HepG2 (cell line): ENCODE measurements at regions not wholly inside any gene's neighbourhood (a gene's known extent, or its start where the extent isn't known, plus 50 kb on each side); places are given as distances from the start of the nearest gene placed in this dataset.

Source experiments
- ATAC-seq: fragments of 200-7000 bp; cut with Tn5 transposase; 3 replicates; pipeline ENCODE4 v1.9.1; 2020; ENCODE audit warnings: mild to moderate bottlenecking, moderate library complexity
- BruUV-seq: library from RNA; stranded (reverse); fragments of 400-500 nt; replicated peaks from 2 replicates; lab custom pipeline; 2021; lab: Mats Ljungman, UMichigan
- CTCF ChIA-PET: fragments of 300-600 bp; formaldehyde crosslinking; extraction: SDS; loops from one replicate; lab custom pipeline; 2021; ENCODE audit warnings: low total read pairs, inconsistent platforms, low intra/inter-chr PET ratio; lab: Yijun Ruan, JAX
- POLR2A ChIA-PET: fragments of 350-600 bp; sonication (Branson Sonifier 250); formaldehyde crosslinking; loops from one replicate; lab custom pipeline; 2020; ENCODE audit warnings: antibody characterized with exemption, inconsistent platforms; lab: Yijun Ruan, JAX
- DNase-seq: peaks from one replicate; pipeline ENCODE4 v3.0.0-alpha.2; 2015; ENCODE audit warnings: low spot score
- FAIRE-seq: peaks from 3 replicates; lab custom pipeline; 2011; peaks lifted over from hg19 to GRCh38; lab: Jason Lieb, UNC
- H2AFZ ChIP-seq: one replicate; pipeline ENCODE4 v1.6.1; 2011; ENCODE audit warnings: low read length, inconsistent platforms
- H3K27ac ChIP-seq: fragments of 300-600 bp; 3 replicates; pipeline ENCODE4 v1.8.0; 2011; ENCODE audit warnings: mixed run types, mild to moderate bottlenecking, mixed read lengths, low read length, inconsistent platforms; ENCODE audit not compliant: insufficient read depth; ENCODE audit errors: extremely low read length
- H3K27me3 ChIP-seq, 2 experiments: fragments of 200-600 bp in 1 of 2; 2 replicates in 1 of 2; 3 replicates in 1 of 2; pipeline versions ENCODE4 v1.6.0 to v1.8.0; 2011; ENCODE audit warnings: low read length in 2 of 2, mild to moderate bottlenecking in 2 of 2, moderate library complexity in 2 of 2, inconsistent platforms in 1 of 2; ENCODE audit not compliant: insufficient read depth in 2 of 2, control insufficient read depth in 1 of 2
- H3K36me3 ChIP-seq, 2 experiments: fragments of 200-600 bp in 1 of 2; replicated peaks in 1 of 2; 2 replicates in 1 of 2; 3 replicates in 1 of 2; pipeline versions ENCODE4 v1.5.1 to v1.8.0; 2011; ENCODE audit warnings: low read length in 2 of 2, inconsistent platforms in 1 of 2; ENCODE audit not compliant: insufficient read depth in 2 of 2, control insufficient read depth in 1 of 2
- H3K4me1 ChIP-seq: 2 replicates; pipeline ENCODE4 v1.5.1; 2012; ENCODE audit warnings: low read length, inconsistent platforms; ENCODE audit not compliant: insufficient read depth
- H3K4me2 ChIP-seq: 2 replicates; pipeline ENCODE4 v1.6.0; 2011; ENCODE audit warnings: low read depth, low read length, inconsistent platforms
- H3K4me3 ChIP-seq, 3 experiments: fragments of 200-600 bp in 1 of 3; sonication (generic), shearing (Covaris generic) in 1 of 3; replicated peaks in 1 of 3; 2 replicates each; pipeline ENCODE4 v1.5.1; 2011 to 2016; ENCODE audit warnings: low read length in 3 of 3, inconsistent platforms in 2 of 3, low read depth in 2 of 3, mild to moderate bottlenecking in 2 of 3, control low read depth in 1 of 3, mixed read lengths in 1 of 3; ENCODE audit not compliant: insufficient read depth in 1 of 3
- H3K79me2 ChIP-seq: one replicate; pipeline ENCODE4 v1.6.1; 2011; ENCODE audit warnings: low read length, inconsistent platforms; ENCODE audit not compliant: insufficient read depth
- H3K9ac ChIP-seq: 2 replicates; pipeline ENCODE4 v1.6.0; 2011; ENCODE audit warnings: mild to moderate bottlenecking, low read depth, low read length, inconsistent platforms; ENCODE audit not compliant: insufficient read depth
- H3K9me3 ChIP-seq: 2 replicates; pipeline ENCODE4 v1.5.1; 2012; ENCODE audit warnings: mild to moderate bottlenecking, low read length
- H4K20me1 ChIP-seq: 2 replicates; pipeline ENCODE4 v1.6.0; 2011; ENCODE audit warnings: inconsistent platforms, mild to moderate bottlenecking, low read length, moderate library complexity; ENCODE audit not compliant: insufficient read depth
- ARID4A ChIP-seq: sonication (generic); formaldehyde crosslinking; IDR thresholded peaks from 2 replicates; pipeline ENCODE4 v1.5.0; 2020; ENCODE audit warnings: mild to moderate bottlenecking, missing genetic modification reagents, borderline replicate concordance
- FLYWCH1 ChIP-seq: sonication (generic); formaldehyde crosslinking; IDR thresholded peaks from 2 replicates; pipeline ENCODE4 v1.8.1; 2023; ENCODE audit warnings: mild to moderate bottlenecking, missing genetic modification reagents
- FOXO1 ChIP-seq: sonication (generic); formaldehyde crosslinking; IDR thresholded peaks from 2 replicates; pipeline ENCODE4 v1.4.0; 2020; ENCODE audit warnings: missing genetic modification reagents
- GABPB1 ChIP-seq: IDR thresholded peaks from 2 replicates; pipeline ENCODE4 v1.6.1; 2016; ENCODE audit warnings: mild to moderate bottlenecking, missing genetic modification reagents, moderate library complexity, missing compliant biosample characterization
- HDAC2 ChIP-seq: sonication (generic); formaldehyde crosslinking; IDR thresholded peaks from 2 replicates; pipeline ENCODE4 v1.4.0; 2020; ENCODE audit warnings: missing genetic modification reagents
- LRRFIP1 ChIP-seq: sonication (generic); formaldehyde crosslinking; conservative IDR thresholded peaks from 2 replicates; pipeline ENCODE4 v1.4.0; 2020; ENCODE audit warnings: missing genetic modification reagents
- RCOR2 ChIP-seq: IDR thresholded peaks from 2 replicates; pipeline ENCODE4 v1.6.1; 2016; ENCODE audit warnings: missing biosample characterization, missing genetic modification reagents
- SNAPC2 ChIP-seq: sonication (generic); formaldehyde crosslinking; IDR thresholded peaks from 2 replicates; pipeline ENCODE4 v1.8.1; 2022; ENCODE audit warnings: mild to moderate bottlenecking, missing genetic modification reagents
- SPEN ChIP-seq: sonication (generic); formaldehyde crosslinking; IDR thresholded peaks from 2 replicates; pipeline ENCODE4 v1.5.1; 2020; ENCODE audit warnings: low read depth, mild to moderate bottlenecking, missing genetic modification reagents
- ZNF124 ChIP-seq: sonication (generic); formaldehyde crosslinking; IDR thresholded peaks from 2 replicates; pipeline ENCODE4 v1.4.0; 2020; ENCODE audit warnings: missing genetic modification reagents
- ZNF550 ChIP-seq: sonication (generic); formaldehyde crosslinking; IDR thresholded peaks from 2 replicates; pipeline ENCODE4 v1.4.0; 2020; ENCODE audit warnings: mild to moderate bottlenecking, missing genetic modification reagents, borderline replicate concordance
- ZNF747 ChIP-seq: sonication (generic); formaldehyde crosslinking; IDR thresholded peaks from 2 replicates; pipeline ENCODE4 v1.8.1; 2023; ENCODE audit warnings: missing genetic modification reagents, mild to moderate bottlenecking, borderline replicate concordance
- ZNF878 ChIP-seq: sonication (generic); formaldehyde crosslinking; IDR thresholded peaks from 2 replicates; pipeline ENCODE4 v1.8.1; 2023; ENCODE audit warnings: mild to moderate bottlenecking, missing genetic modification reagents, moderate library complexity
- WGBS: methylation state at CpG from one replicate; pipeline ENCODE4 v1.1.6; 2017; ENCODE audit warnings: low lambda C conversion rate; 5-methylcytosine and 5-hydroxymethylcytosine counted together
- in situ Hi-C: cut with HindIII; loops from 2 replicates; pipeline ENCODE4 v1.10.0; 2017; ENCODE audit warnings: low pct_unique_long_range_greater_than_20kb; ENCODE audit not compliant: extremely low pct_ligation_motif_present
- intact Hi-C: fragments of 100-400 bp; cut with micrococcal nuclease; formaldehyde crosslinking; loops from one replicate; pipeline ENCODE4 v1.10.0; 2022; ENCODE audit not compliant: unreplicated experiment
- TF ChIP-seq, protein P1 (sequence below), 2 experiments: IDR thresholded peaks; 2 replicates each; pipeline ENCODE4 v1.6.1; 2011 to 2012; ENCODE audit warnings: low read length in 2 of 2, borderline replicate concordance in 1 of 2, low read depth in 1 of 2, mild to moderate bottlenecking in 1 of 2, moderate library complexity in 1 of 2

DNA sequence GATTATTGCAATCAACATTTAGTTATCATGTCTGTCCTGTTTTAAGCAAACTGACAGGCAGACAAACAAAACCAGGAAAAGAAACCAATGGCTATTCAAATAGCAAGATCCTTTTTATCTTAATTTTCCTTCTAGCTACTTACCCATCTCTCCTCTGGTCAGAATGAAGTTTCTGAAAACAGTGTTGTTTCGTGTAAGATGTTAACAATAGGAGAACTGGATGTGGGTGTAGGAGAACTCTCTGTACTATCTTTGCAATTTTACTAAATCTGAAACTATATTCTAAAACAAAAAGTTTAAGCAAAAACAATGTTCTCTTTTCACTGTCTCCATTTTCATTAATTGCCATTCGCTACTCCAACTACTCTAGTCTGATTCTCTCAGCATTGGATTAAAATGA, 726.4 kb downstream of the ZNF385D start (continued):
- TF ChIP-seq GABPB1 (CRISPR knock-in tag) = no peak

- CTCF ChIA-PET = no interaction called here
- Histone ChIP-seq H3K27ac (no peak overlapping the region), H3K79me2 (no peaks in the 10 kb centered on the region), H3K27me3 (no peaks in the 10 kb centered on the region), H3K9ac (no peak overlapping the region), H3K4me3 (no peak overlapping the region), H2AFZ (no peak overlapping the region), H3K4me2 (no peak overlapping the region), H4K20me1 (no peaks in the 10 kb centered on the region), H3K9me3 (peaks cover 93% of the 10 kb centered on the region), H3K4me1 (no peaks in the 10 kb centered on the region), H3K36me3 (no peaks in the 10 kb centered on the region)
- no TSS peak for BruUV-seq
- intact Hi-C loops = no loop called here
- DNase-seq (no peak), FAIRE-seq (no peak), ATAC-seq (no peak)
- 10% methylated on average over 5 of the region's 5 CpGs for WGBS
- in situ Hi-C loops = no loop called here
- POLR2A ChIA-PET = no interaction called here
- TF ChIP-seq ARID4A = no peak
- TF ChIP-seq RCOR2 (CRISPR knock-in tag) = no peak
- no peak for TF ChIP-seq ZNF747 (CRISPR knock-in tag)
- no peak for TF ChIP-seq FLYWCH1 (CRISPR knock-in tag)
- TF ChIP-seq, protein P1, sequence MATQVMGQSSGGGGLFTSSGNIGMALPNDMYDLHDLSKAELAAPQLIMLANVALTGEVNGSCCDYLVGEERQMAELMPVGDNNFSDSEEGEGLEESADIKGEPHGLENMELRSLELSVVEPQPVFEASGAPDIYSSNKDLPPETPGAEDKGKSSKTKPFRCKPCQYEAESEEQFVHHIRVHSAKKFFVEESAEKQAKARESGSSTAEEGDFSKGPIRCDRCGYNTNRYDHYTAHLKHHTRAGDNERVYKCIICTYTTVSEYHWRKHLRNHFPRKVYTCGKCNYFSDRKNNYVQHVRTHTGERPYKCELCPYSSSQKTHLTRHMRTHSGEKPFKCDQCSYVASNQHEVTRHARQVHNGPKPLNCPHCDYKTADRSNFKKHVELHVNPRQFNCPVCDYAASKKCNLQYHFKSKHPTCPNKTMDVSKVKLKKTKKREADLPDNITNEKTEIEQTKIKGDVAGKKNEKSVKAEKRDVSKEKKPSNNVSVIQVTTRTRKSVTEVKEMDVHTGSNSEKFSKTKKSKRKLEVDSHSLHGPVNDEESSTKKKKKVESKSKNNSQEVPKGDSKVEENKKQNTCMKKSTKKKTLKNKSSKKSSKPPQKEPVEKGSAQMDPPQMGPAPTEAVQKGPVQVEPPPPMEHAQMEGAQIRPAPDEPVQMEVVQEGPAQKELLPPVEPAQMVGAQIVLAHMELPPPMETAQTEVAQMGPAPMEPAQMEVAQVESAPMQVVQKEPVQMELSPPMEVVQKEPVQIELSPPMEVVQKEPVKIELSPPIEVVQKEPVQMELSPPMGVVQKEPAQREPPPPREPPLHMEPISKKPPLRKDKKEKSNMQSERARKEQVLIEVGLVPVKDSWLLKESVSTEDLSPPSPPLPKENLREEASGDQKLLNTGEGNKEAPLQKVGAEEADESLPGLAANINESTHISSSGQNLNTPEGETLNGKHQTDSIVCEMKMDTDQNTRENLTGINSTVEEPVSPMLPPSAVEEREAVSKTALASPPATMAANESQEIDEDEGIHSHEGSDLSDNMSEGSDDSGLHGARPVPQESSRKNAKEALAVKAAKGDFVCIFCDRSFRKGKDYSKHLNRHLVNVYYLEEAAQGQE (IDR thresholded peaks at IDR 0.05; ENCODE audit: borderline replicate concordance in 1 of 2, low read depth in 1 of 2, low read length in 2 of 2) = no peak
- no peak for TF ChIP-seq SPEN
- no peak for TF ChIP-seq FOXO1 (CRISPR knock-in tag)
- no peak for TF ChIP-seq ZNF550 (CRISPR knock-in tag)
- no peak for TF ChIP-seq ZNF878
- TF ChIP-seq ZNF124 (CRISPR knock-in tag) = no peak
- TF ChIP-seq LRRFIP1 (CRISPR knock-in tag) = no peak
- no peak for TF ChIP-seq HDAC2
- no peak for TF ChIP-seq SNAPC2 (CRISPR knock-in tag)
These were observed 730.3 kb downstream of the ZNF385D start for GRCh38 chr3:21020681-21021080.
